H1 (cell line): ENCODE measurements at regions not wholly inside any gene's neighbourhood (a gene's known extent, or its start where the extent isn't known, plus 50 kb on each side); places are given as distances from the start of the nearest gene placed in this dataset.

ENCODE experiments used
- CTCF ChIA-PET: fragments of 300-600 bp; sonication (Branson Sonifier 250); formaldehyde crosslinking; loops from one replicate; lab custom pipeline; 2021; ENCODE audit not compliant: partially characterized antibody; lab: Charles Lee
- POLR2A ChIA-PET: fragments of 300-600 bp; sonication (Branson Sonifier 250); formaldehyde crosslinking; loops from one replicate; lab custom pipeline; 2021; ENCODE audit warnings: inconsistent platforms; ENCODE audit not compliant: partially characterized antibody; lab: Charles Lee
- DNase-seq, 2 experiments: peaks; one replicate each; pipeline versions ENCODE4 v3.0.0 to v3.0.0-alpha.2; 2010 to 2022; ENCODE audit warnings: low spot score in 2 of 2, low read depth in 1 of 2, mixed read lengths in 1 of 2
- FAIRE-seq: peaks from 2 replicates; lab custom pipeline; 2011; peaks lifted over from hg19 to GRCh38; lab: Jason Lieb, UNC
- H2AFZ ChIP-seq: 2 replicates; pipeline ENCODE4 v1.8.1; 2012; ENCODE audit warnings: low read length, inconsistent platforms
- H2AK5ac ChIP-seq: 2 replicates; pipeline ENCODE4 v1.6.1; 2013; ENCODE audit warnings: low read depth, low read length
- H2BK120ac ChIP-seq: replicated peaks from 2 replicates; pipeline ENCODE3; 2013; ENCODE audit warnings: low read depth, low read length, inconsistent platforms
- H2BK12ac ChIP-seq: 2 replicates; pipeline ENCODE4 v1.6.1; 2013; ENCODE audit warnings: low read depth, low read length
- H2BK15ac ChIP-seq: 2 replicates; pipeline ENCODE4 v1.6.1; 2013; ENCODE audit warnings: low read length
- H2BK20ac ChIP-seq: 2 replicates; pipeline ENCODE4 v1.6.1; 2013; ENCODE audit warnings: low read length
- H2BK5ac ChIP-seq: 2 replicates; pipeline ENCODE4 v1.6.1; 2013; ENCODE audit warnings: low read depth, low read length
- H3K14ac ChIP-seq: 2 replicates; pipeline ENCODE4 v1.6.1; 2013; ENCODE audit warnings: inconsistent platforms; ENCODE audit not compliant: insufficient read length
- H3K18ac ChIP-seq: 2 replicates; pipeline ENCODE4 v1.6.1; 2013; ENCODE audit warnings: low read length; ENCODE audit errors: extremely low read depth
- H3K23ac ChIP-seq: 2 replicates; pipeline ENCODE4 v1.6.1; 2013; ENCODE audit warnings: inconsistent platforms; ENCODE audit not compliant: insufficient read length
- H3K23me2 ChIP-seq: 2 replicates; pipeline ENCODE4 v1.6.1; 2013; ENCODE audit warnings: low read depth, low read length
- H3K27ac ChIP-seq: 2 replicates; pipeline ENCODE4 v1.6.1; 2011; ENCODE audit warnings: low read depth, low read length, inconsistent platforms
- H3K27me3 ChIP-seq, 4 experiments: replicated peaks in 1 of 4; 1 replicate in 1 of 4; 2 replicates in 3 of 4; pipeline versions ENCODE4 v1.6.1 to v1.8.1; 2011 to 2013; ENCODE audit warnings: low read length in 3 of 4, mild to moderate bottlenecking in 3 of 4, inconsistent platforms in 2 of 4, mixed read lengths in 2 of 4, moderate library complexity in 1 of 4; ENCODE audit not compliant: control insufficient read depth in 3 of 4, insufficient read depth in 3 of 4; ENCODE audit errors: extremely low read depth in 1 of 4
- H3K36me3 ChIP-seq, 4 experiments: 2 replicates each; pipeline versions ENCODE4 v1.6.1 to v1.8.1; 2011 to 2013; ENCODE audit warnings: mild to moderate bottlenecking in 4 of 4, low read length in 3 of 4, moderate library complexity in 2 of 4, control low read depth in 1 of 4, inconsistent platforms in 1 of 4; ENCODE audit not compliant: insufficient read depth in 4 of 4, control insufficient read depth in 2 of 4
- H3K4ac ChIP-seq: replicated peaks from 2 replicates; pipeline ENCODE3; 2013; ENCODE audit warnings: low read length, low read depth, mixed read lengths, inconsistent platforms; ENCODE audit not compliant: insufficient read length
- H3K4me1 ChIP-seq, 4 experiments: replicated peaks in 1 of 4; 1 replicate in 1 of 4; 2 replicates in 3 of 4; pipeline versions ENCODE4 v1.6.1 to v1.8.1; 2011 to 2013; ENCODE audit warnings: low read length in 3 of 4, inconsistent platforms in 2 of 4, mixed read lengths in 1 of 4; ENCODE audit not compliant: insufficient read depth in 4 of 4, control insufficient read depth in 3 of 4
- H3K4me2 ChIP-seq, 2 experiments: 2 replicates each; pipeline versions ENCODE4 v1.6.1 to v1.8.1; 2011 to 2013; ENCODE audit warnings: low read depth in 2 of 2, low read length in 2 of 2, control low read depth in 1 of 2, inconsistent platforms in 1 of 2, mild to moderate bottlenecking in 1 of 2; ENCODE audit not compliant: insufficient read depth in 1 of 2
- H3K4me3 ChIP-seq, 4 experiments: fragments of 200-600, 300-600 bp in 1 of 4; sonication (generic), shearing (Covaris generic), sonication (Bioruptor Twin) in 1 of 4; 2 replicates each; pipeline versions ENCODE4 v1.5.1 to v1.8.1; 2011 to 2016; ENCODE audit warnings: low read length in 4 of 4, low read depth in 3 of 4, control low read depth in 2 of 4, inconsistent platforms in 2 of 4, mild to moderate bottlenecking in 2 of 4, mixed read lengths in 1 of 4, moderate library complexity in 1 of 4; ENCODE audit not compliant: insufficient read depth in 2 of 4; ENCODE audit errors: extremely low read depth in 1 of 4
- H3K56ac ChIP-seq: replicated peaks from 2 replicates; pipeline ENCODE3; 2013; ENCODE audit warnings: low read depth, mild to moderate bottlenecking, mixed read lengths, low read length, inconsistent platforms; ENCODE audit not compliant: insufficient read length
- H3K79me1 ChIP-seq: 2 replicates; pipeline ENCODE4 v1.6.1; 2013; ENCODE audit warnings: low read depth, low read length, control low read depth
- H3K79me2 ChIP-seq, 2 experiments: 2 replicates each; pipeline versions ENCODE4 v1.6.1 to v1.8.1; 2012 to 2013; ENCODE audit warnings: low read length in 2 of 2, mild to moderate bottlenecking in 2 of 2, inconsistent platforms in 1 of 2; ENCODE audit not compliant: insufficient read depth in 2 of 2, control insufficient read depth in 1 of 2
- H3K9ac ChIP-seq, 4 experiments: replicated peaks in 1 of 4; 1 replicate in 1 of 4; 2 replicates in 3 of 4; pipeline versions ENCODE4 v1.6.1 to v1.8.1; 2011 to 2013; ENCODE audit warnings: low read depth in 3 of 4, low read length in 3 of 4, control low read depth in 2 of 4, mild to moderate bottlenecking in 2 of 4, moderate library complexity in 2 of 4, inconsistent platforms in 1 of 4; ENCODE audit errors: extremely low read depth in 1 of 4
- H3K9me3 ChIP-seq, 2 experiments: 2 replicates each; pipeline versions ENCODE4 v1.6.1 to v1.8.1; 2012 to 2013; ENCODE audit warnings: mild to moderate bottlenecking in 2 of 2, moderate library complexity in 2 of 2, control low read depth in 1 of 2, inconsistent platforms in 1 of 2, low read depth in 1 of 2, low read length in 1 of 2, mixed read lengths in 1 of 2; ENCODE audit not compliant: insufficient read depth in 2 of 2
- H4K20me1 ChIP-seq, 2 experiments: replicated peaks in 1 of 2; 2 replicates each; pipeline versions ENCODE3 to v1.8.1; 2011 to 2013; ENCODE audit warnings: inconsistent platforms in 2 of 2, low read length in 2 of 2, mild to moderate bottlenecking in 1 of 2; ENCODE audit not compliant: insufficient read depth in 2 of 2, control insufficient read depth in 1 of 2
- H4K5ac ChIP-seq: 2 replicates; pipeline ENCODE4 v1.6.1; 2013; ENCODE audit warnings: low read length, low read depth, mixed read lengths, inconsistent platforms; ENCODE audit not compliant: insufficient read length
- H4K8ac ChIP-seq: 2 replicates; pipeline ENCODE4 v1.8.0; 2013; ENCODE audit warnings: mild to moderate bottlenecking, moderate library complexity, low read length, inconsistent platforms; ENCODE audit not compliant: insufficient read depth; ENCODE audit errors: extremely low read depth
- H4K91ac ChIP-seq: replicated peaks from 2 replicates; pipeline ENCODE3; 2013; ENCODE audit warnings: low read length, mixed read lengths, inconsistent platforms; ENCODE audit not compliant: insufficient read length
- ATF3 ChIP-seq: IDR thresholded peaks from 2 replicates; pipeline ENCODE4 v1.6.1; 2011; ENCODE audit warnings: low read depth, mild to moderate bottlenecking, low read length; ENCODE audit not compliant: insufficient read depth
- CHD2 ChIP-seq: IDR thresholded peaks from 2 replicates; pipeline ENCODE4 v1.6.1; 2012; ENCODE audit warnings: low read length, improper control_type of control experiment
- FOSL1 ChIP-seq: IDR thresholded peaks from 2 replicates; pipeline ENCODE4 v1.6.1; 2011; ENCODE audit warnings: mild to moderate bottlenecking, low read depth, low read length, moderate library complexity; ENCODE audit not compliant: insufficient read depth
- JUND ChIP-seq: IDR thresholded peaks from 2 replicates; pipeline ENCODE4 v1.6.1; 2011; ENCODE audit warnings: mild to moderate bottlenecking, improper control_type of control experiment, low read length
- MAX ChIP-seq: IDR thresholded peaks from 2 replicates; pipeline ENCODE4 v1.6.1; 2012; ENCODE audit warnings: inconsistent platforms
- NRF1 ChIP-seq: IDR thresholded peaks from 2 replicates; pipeline ENCODE4 v1.6.1; 2011; ENCODE audit warnings: mild to moderate bottlenecking, low read depth, low read length, improper control_type of control experiment
- SRF ChIP-seq: IDR thresholded peaks from 2 replicates; pipeline ENCODE4 v1.6.1; 2011; ENCODE audit warnings: mild to moderate bottlenecking, low read depth, low read length, moderate library complexity
- WGBS, 2 experiments: shearing (Covaris generic) in 1 of 2; methylation state at CpG; one replicate each; pipeline versions ENCODE4 v1.1.6 to v1.1.7; 2013 to 2015; ENCODE audit warnings: low lambda C conversion rate in 2 of 2, mixed read lengths in 2 of 2, inconsistent platforms in 1 of 2, low coverage in 1 of 2, missing lambda C conversion rate in 1 of 2; ENCODE audit not compliant: insufficient replicate concordance in 2 of 2, insufficient coverage in 1 of 2, insufficient read length in 1 of 2; ENCODE audit errors: extremely low coverage in 1 of 2, missing lambda C conversion rate in 1 of 2; 5-methylcytosine and 5-hydroxymethylcytosine counted together

- H3K36me3 ChIP-seq, result no peaks in the 10 kb centered on the region
- no peaks in the 10 kb centered on the region for H3K9me3 ChIP-seq
- no peak overlapping the region for H2AK5ac ChIP-seq
- H3K23ac ChIP-seq, result no peak overlapping the region
- peaks cover 0 to 3% (median 2%) of the 10 kb centered on the region in 4 experiments; a peak in 2 of 7 replicates for H3K4me1 ChIP-seq
- H4K91ac ChIP-seq, result no peak overlapping the region
- H3K79me2 ChIP-seq, result no peaks in the 10 kb centered on the region
- H3K14ac ChIP-seq, result no peak overlapping the region
- H3K9ac ChIP-seq, result no peak overlapping the region
- POLR2A ChIA-PET, result no interaction called here
- no peak overlapping the region for H3K4me2 ChIP-seq
- no peak overlapping the region for H2AFZ ChIP-seq
- H2BK5ac ChIP-seq, result no peak overlapping the region
- DNase-seq, result no peak
- no peak overlapping the region for H2BK15ac ChIP-seq
- CTCF ChIA-PET, result interaction anchor here (0.9 kb wide), 1 partner anchor 91 kb away, joined by 3 read pairs; no protein-coding TSS in a partner anchor
- no peak overlapping the region for H4K5ac ChIP-seq
- H3K27ac ChIP-seq, result no peak overlapping the region
- H4K8ac ChIP-seq, result no peak overlapping the region
- H3K23me2 ChIP-seq, result peaks cover 4% of the 10 kb centered on the region; the same call in 1 of the 2 replicates
- no peak overlapping the region for H2BK12ac ChIP-seq
- H3K4me3 ChIP-seq, result no peak overlapping the region
- no peak overlapping the region for H3K4ac ChIP-seq
- no peak overlapping the region for H3K18ac ChIP-seq
- WGBS, 2 experiments, result 92% methylated on average over 3 of the region's 3 CpGs; no CpG with 5 or more reads in 1 of the 2 experiments
- H3K27me3 ChIP-seq, result no peaks in the 10 kb centered on the region; a peak in 1 of 7 replicates
- H4K20me1 ChIP-seq, result no peaks in the 10 kb centered on the region
- H3K79me1 ChIP-seq, result no peaks in the 10 kb centered on the region
- no peak for FAIRE-seq
- no peak overlapping the region for H2BK20ac ChIP-seq
- TF ChIP-seq FOSL1 (no peak), NRF1 (no peak), ATF3 (no peak), JUND (no peak), SRF (no peak), MAX (no peak), CHD2 (no peak)
- H2BK120ac ChIP-seq, result no peak overlapping the region
- H3K56ac ChIP-seq, result no peak overlapping the region
Observed at GRCh38 chr16:51353055-51353454, 202.0 kb upstream of the SALL1 start.
